ENCODE measurements at regions not wholly inside any gene's neighbourhood (a gene's known extent, or its start where the extent isn't known, plus 50 kb on each side); places are given as distances from the start of the nearest gene placed in this dataset.

GRCh38 chr6:47106216-47106615 lies 64.1 kb upstream of the ADGRF1 start:
- no peaks in the 10 kb centered on the region for H3K27me3 ChIP-seq (replicated peaks in 1 of 4; ENCODE audit: control extremely low read depth in 1 of 4, control insufficient read depth in 3 of 4, insufficient read depth in 4 of 4, low read length in 3 of 4)
- ChIA-PET POLR2A (no interaction called here), CTCF (interaction anchor here (1.3 kb wide), 1 partner anchor 204 kb away, joined by 3 read pairs; the partner anchor contains the start of gene TNFRSF21)
- H3K4me1 Mint-ChIP-seq, result no peaks in the 10 kb centered on the region
- no peaks in the 10 kb centered on the region for H3K9me3 ChIP-seq (ENCODE audit: control extremely low read depth in 1 of 3, control insufficient read depth in 2 of 3, insufficient read depth in 1 of 3, low read length in 2 of 3)
- no peak overlapping the region for H3K4me3 ChIP-seq (ENCODE audit: control extremely low read depth in 1 of 5, extremely low read depth in 1 of 5, insufficient read depth in 1 of 5, low read depth in 2 of 5, low read length in 4 of 5)
- no peak overlapping the region for H3K27ac Mint-ChIP-seq
- peaks cover 8% of the 10 kb centered on the region for H3K27me3 Mint-ChIP-seq
- no peak overlapping the region for H3K4me3 Mint-ChIP-seq
- H3K9me3 Mint-ChIP-seq (ENCODE audit: insufficient read depth), result no peaks in the 10 kb centered on the region
- H2AFZ ChIP-seq (ENCODE audit: insufficient read depth, low read depth, low read length, poor library complexity, severe bottlenecking), result no peak overlapping the region
- DNase-seq (no peak), ATAC-seq (ENCODE audit: low read depth) (no peak)
- no peak overlapping the region for H3K4me2 ChIP-seq (replicated peaks; ENCODE audit: low read depth, low read length, poor library complexity, severe bottlenecking)
- H3K36me3 ChIP-seq (replicated peaks in 1 of 2; ENCODE audit: control extremely low read depth in 1 of 2, control insufficient read depth in 1 of 2, extremely low read depth in 1 of 2, insufficient read depth in 2 of 2, low read length in 1 of 2), result no peaks in the 10 kb centered on the region
- no peak overlapping the region for H3K9ac ChIP-seq (ENCODE audit: low read length)
- H4K20me1 ChIP-seq (ENCODE audit: control insufficient read depth, insufficient read depth, low read length, poor library complexity, severe bottlenecking), result no peaks in the 10 kb centered on the region
- no peak overlapping the region for H3K27ac ChIP-seq (ENCODE audit: low read length in 2 of 2)
- 88% methylated on average over 1 of the region's 3 CpGs for WGBS (ENCODE audit: insufficient coverage)
- no peaks in the 10 kb centered on the region for H3K79me2 ChIP-seq (ENCODE audit: control insufficient read depth, insufficient read depth, low read length)
- intact Hi-C loops (cut with micrococcal nuclease), result no loop called here
- H3K4me1 ChIP-seq (ENCODE audit: control insufficient read depth in 2 of 2, insufficient read depth in 2 of 2, low read length in 2 of 2), result no peaks in the 10 kb centered on the region
- TF ChIP-seq CTCF (IDR thresholded peaks at IDR 0.05) (no peak), EZH2 (IDR thresholded peaks at IDR 0.05; ENCODE audit: borderline replicate concordance, insufficient read depth, low read depth, low read length, poor library complexity, severe bottlenecking) (no peak)

- no peaks in the 10 kb centered on the region for H3K9me3 ChIP-seq (ENCODE audit: control extremely low read depth in 1 of 3, control insufficient read depth in 2 of 3, insufficient read depth in 1 of 3, low read length in 2 of 3)
- H3K4me3 ChIP-seq (ENCODE audit: control extremely low read depth in 1 of 5, extremely low read depth in 1 of 5, insufficient read depth in 1 of 5, low read depth in 2 of 5, low read length in 4 of 5), result no peak overlapping the region
- H2AFZ ChIP-seq (ENCODE audit: insufficient read depth, low read depth, low read length, poor library complexity, severe bottlenecking), result no peak overlapping the region
- Mint-ChIP-seq H3K27me3 (peaks cover 8% of the 10 kb centered on the region), H3K27ac (no peak overlapping the region), H3K4me3 (no peak overlapping the region), H3K9me3 (ENCODE audit: insufficient read depth) (no peaks in the 10 kb centered on the region), H3K4me1 (no peaks in the 10 kb centered on the region)
- H4K20me1 ChIP-seq (ENCODE audit: control insufficient read depth, insufficient read depth, low read length, poor library complexity, severe bottlenecking), result no peaks in the 10 kb centered on the region
- no peak overlapping the region for H3K4me2 ChIP-seq (replicated peaks; ENCODE audit: low read depth, low read length, poor library complexity, severe bottlenecking)
- H3K9ac ChIP-seq (ENCODE audit: low read length), result no peak overlapping the region
- POLR2A ChIA-PET, result no interaction called here
- ATAC-seq (ENCODE audit: low read depth) (no peak), DNase-seq (no peak)
- 89% methylated on average over 7 of the region's 10 CpGs for WGBS (ENCODE audit: insufficient coverage)
- no peaks in the 10 kb centered on the region for H3K27me3 ChIP-seq (replicated peaks in 1 of 4; ENCODE audit: control extremely low read depth in 1 of 4, control insufficient read depth in 3 of 4, insufficient read depth in 4 of 4, low read length in 3 of 4)
- TF ChIP-seq CTCF (IDR thresholded peaks at IDR 0.05) (no peak), EZH2 (IDR thresholded peaks at IDR 0.05; ENCODE audit: borderline replicate concordance, insufficient read depth, low read depth, low read length, poor library complexity, severe bottlenecking) (no peak)
- intact Hi-C loops (cut with micrococcal nuclease), result no loop called here
- CTCF ChIA-PET, result interaction anchor here (1.3 kb wide), 1 partner anchor 204 kb away, joined by 3 read pairs; the partner anchor contains the start of gene TNFRSF21
- H3K36me3 ChIP-seq (replicated peaks in 1 of 2; ENCODE audit: control extremely low read depth in 1 of 2, control insufficient read depth in 1 of 2, extremely low read depth in 1 of 2, insufficient read depth in 2 of 2, low read length in 1 of 2), result no peaks in the 10 kb centered on the region
- H3K4me1 ChIP-seq (ENCODE audit: control insufficient read depth in 2 of 2, insufficient read depth in 2 of 2, low read length in 2 of 2), result no peaks in the 10 kb centered on the region
- no peaks in the 10 kb centered on the region for H3K79me2 ChIP-seq (ENCODE audit: control insufficient read depth, insufficient read depth, low read length)
- no peak overlapping the region for H3K27ac ChIP-seq (ENCODE audit: low read length in 2 of 2)
Observed at GRCh38 chr6:47105469-47106178, 63.5 kb upstream of the ADGRF1 start.

All from B cell (primary cell).